HT-29 (cell line): ENCODE measurements at regions not wholly inside any gene's neighbourhood (a gene's known extent, or its start where the extent isn't known, plus 50 kb on each side); places are given as distances from the start of the nearest gene placed in this dataset.

Experiments
- DNase-seq: peaks from one replicate; pipeline ENCODE4 v3.0.0-alpha.2; 2015; ENCODE audit warnings: low spot score

GRCh38 chr13:43984292-43984691 is 104.6 kb downstream of the LACC1 start:
- no peak for DNase-seq

- DNase-seq, result no peak
These were observed 105.8 kb downstream of the LACC1 start for GRCh38 chr13:43985422-43986072.

- DNase-seq, result no peak
These were observed 106.8 kb downstream of the LACC1 start for GRCh38 chr13:43986421-43986981.

GRCh38 chr13:43988302-43988701 is 108.6 kb downstream of the LACC1 start:
- no peak for DNase-seq

- no peak for DNase-seq
These were observed 110.3 kb downstream of the LACC1 start for GRCh38 chr13:43990021-43990420.

- DNase-seq, result no peak
These were observed 111.1 kb downstream of the LACC1 start for GRCh38 chr13:43990829-43991228.

- DNase-seq, result no peak
These were observed 112.1 kb downstream of the LACC1 start for GRCh38 chr13:43991773-43992201.

- DNase-seq, result no peak
These were observed 112.5 kb downstream of the LACC1 start for GRCh38 chr13:43992211-43992610.

- DNase-seq, result peak; percentile 41
These were observed 115.5 kb downstream of the LACC1 start for GRCh38 chr13:43994999-43995859.

GRCh38 chr13:43996221-43996620 is 116.5 kb downstream of the LACC1 start:
- no peak for DNase-seq

GRCh38 chr13:44003481-44003880 is 123.8 kb downstream of the LACC1 start:
- no peak for DNase-seq

- DNase-seq, result no peak
These were observed 125.2 kb downstream of the LACC1 start for GRCh38 chr13:44004878-44005277.

GRCh38 chr13:44007451-44007850 is 127.7 kb downstream of the LACC1 start:
- no peak for DNase-seq

- DNase-seq, result no peak
These were observed 131.3 kb downstream of the LACC1 start for GRCh38 chr13:44011036-44011435.

GRCh38 chr13:44012910-44013757 is 133.4 kb downstream of the LACC1 start:
- no peak for DNase-seq

GRCh38 chr13:44013758-44014291 is 134.1 kb downstream of the LACC1 start:
- no peak for DNase-seq

- DNase-seq, result no peak
These were observed 134.8 kb downstream of the LACC1 start for GRCh38 chr13:44014501-44014900.

GRCh38 chr13:44015118-44015517 is 135.4 kb downstream of the LACC1 start:
- no peak for DNase-seq

GRCh38 chr13:44015811-44016210 is 136.1 kb downstream of the LACC1 start:
- peak; percentile 20 for DNase-seq

GRCh38 chr13:44017756-44018309 is 138.1 kb downstream of the LACC1 start:
- DNase-seq, result no peak

- DNase-seq, result no peak
These were observed 139.9 kb downstream of the LACC1 start for GRCh38 chr13:44019651-44020050.
